Keratinocyte (primary cell): ENCODE measurements at regions not wholly inside any gene's neighbourhood (a gene's known extent, or its start where the extent isn't known, plus 50 kb on each side); places are given as distances from the start of the nearest gene placed in this dataset.

Experiments
- DNase-seq: peaks from one replicate; pipeline ENCODE4 v3.0.0-alpha.2; 2011; ENCODE audit warnings: low read depth, missing footprints, low spot score
- FAIRE-seq: peaks from 2 replicates; lab custom pipeline; 2011; peaks lifted over from hg19 to GRCh38; lab: Jason Lieb, UNC
- H2AFZ ChIP-seq: 2 replicates; pipeline ENCODE4 v1.6.0; 2012; ENCODE audit warnings: low read length, control low read depth, inconsistent platforms; ENCODE audit not compliant: control insufficient read depth
- H3K27ac ChIP-seq: 2 replicates; pipeline ENCODE4 v1.5.1; 2011; ENCODE audit warnings: low read length; ENCODE audit not compliant: control insufficient read depth, insufficient read depth
- H3K27me3 ChIP-seq: 3 replicates; pipeline ENCODE4 v1.6.0; 2011; ENCODE audit warnings: low read length; ENCODE audit not compliant: control insufficient read depth, insufficient read depth; ENCODE audit errors: extremely low read depth
- H3K36me3 ChIP-seq, 2 experiments: 2 replicates in 1 of 2; 3 replicates in 1 of 2; pipeline ENCODE4 v1.5.1; 2011; ENCODE audit warnings: low read length in 2 of 2, mild to moderate bottlenecking in 1 of 2; ENCODE audit not compliant: control insufficient read depth in 2 of 2, insufficient read depth in 2 of 2; ENCODE audit errors: extremely low read depth in 1 of 2
- H3K4me1 ChIP-seq: 3 replicates; pipeline ENCODE4 v1.5.1; 2011; ENCODE audit warnings: low read length; ENCODE audit not compliant: control insufficient read depth, insufficient read depth; ENCODE audit errors: extremely low read depth
- H3K4me2 ChIP-seq: 3 replicates; pipeline ENCODE4 v1.6.0; 2011; ENCODE audit warnings: low read depth, low read length; ENCODE audit not compliant: control insufficient read depth, insufficient read depth; ENCODE audit errors: extremely low read depth
- H3K4me3 ChIP-seq, 3 experiments: fragments of 200-600 bp in 1 of 3; sonication (generic) in 1 of 3; 2 replicates in 2 of 3; 3 replicates in 1 of 3; pipeline ENCODE4 v1.5.1; 2011 to 2016; ENCODE audit warnings: low read length in 3 of 3, mild to moderate bottlenecking in 3 of 3, control low read depth in 2 of 3, inconsistent platforms in 1 of 3, low read depth in 1 of 3, mixed read lengths in 1 of 3, mixed run types in 1 of 3, moderate library complexity in 1 of 3; ENCODE audit not compliant: control insufficient read depth in 2 of 3, insufficient read depth in 2 of 3; ENCODE audit errors: extremely low read depth in 1 of 3
- H3K79me2 ChIP-seq: 2 replicates; pipeline ENCODE4 v1.6.0; 2012; ENCODE audit warnings: low read length; ENCODE audit not compliant: control insufficient read depth, insufficient read depth
- H3K9ac ChIP-seq: 3 replicates; pipeline ENCODE4 v1.6.0; 2011; ENCODE audit warnings: low read length; ENCODE audit not compliant: control insufficient read depth, insufficient read depth; ENCODE audit errors: extremely low read depth
- H3K9me1 ChIP-seq: 3 replicates; pipeline ENCODE4 v1.6.0; 2011; ENCODE audit warnings: low read length; ENCODE audit not compliant: control insufficient read depth, insufficient read depth; ENCODE audit errors: extremely low read depth
- H3K9me3 ChIP-seq: 2 replicates; pipeline ENCODE4 v1.5.1; 2012; ENCODE audit warnings: low read depth, low read length; ENCODE audit not compliant: control insufficient read depth
- H4K20me1 ChIP-seq: 3 replicates; pipeline ENCODE4 v1.6.0; 2011; ENCODE audit warnings: low read length; ENCODE audit not compliant: control insufficient read depth, insufficient read depth; ENCODE audit errors: extremely low read depth
- EZH2 ChIP-seq: IDR thresholded peaks from one replicate; pipeline ENCODE4 v1.6.1; 2012; ENCODE audit warnings: inconsistent platforms, mild to moderate bottlenecking, low read length, moderate library complexity
- dilution Hi-C: fragments of 300-500 bp; cut with MboI; formaldehyde crosslinking; loops from one replicate; pipeline ENCODE4 v1.7.0; 2020; ENCODE audit warnings: low sequenced_read_pairs; ENCODE audit not compliant: extremely low pct_ligation_motif_present
- TF ChIP-seq, protein P1 (sequence below), 3 experiments: IDR thresholded peaks in 1 of 3; conservative IDR thresholded peaks in 1 of 3; optimal IDR thresholded peaks in 1 of 3; 2 replicates in 2 of 3; 3 replicates in 1 of 3; pipeline versions ENCODE3 to v1.5.1; 2011; ENCODE audit warnings: low read length in 3 of 3, mild to moderate bottlenecking in 3 of 3, moderate library complexity in 2 of 3, control low read depth in 1 of 3, inconsistent platforms in 1 of 3; ENCODE audit not compliant: insufficient read depth in 2 of 3; ENCODE audit errors: extremely low read depth in 1 of 3

DNA sequence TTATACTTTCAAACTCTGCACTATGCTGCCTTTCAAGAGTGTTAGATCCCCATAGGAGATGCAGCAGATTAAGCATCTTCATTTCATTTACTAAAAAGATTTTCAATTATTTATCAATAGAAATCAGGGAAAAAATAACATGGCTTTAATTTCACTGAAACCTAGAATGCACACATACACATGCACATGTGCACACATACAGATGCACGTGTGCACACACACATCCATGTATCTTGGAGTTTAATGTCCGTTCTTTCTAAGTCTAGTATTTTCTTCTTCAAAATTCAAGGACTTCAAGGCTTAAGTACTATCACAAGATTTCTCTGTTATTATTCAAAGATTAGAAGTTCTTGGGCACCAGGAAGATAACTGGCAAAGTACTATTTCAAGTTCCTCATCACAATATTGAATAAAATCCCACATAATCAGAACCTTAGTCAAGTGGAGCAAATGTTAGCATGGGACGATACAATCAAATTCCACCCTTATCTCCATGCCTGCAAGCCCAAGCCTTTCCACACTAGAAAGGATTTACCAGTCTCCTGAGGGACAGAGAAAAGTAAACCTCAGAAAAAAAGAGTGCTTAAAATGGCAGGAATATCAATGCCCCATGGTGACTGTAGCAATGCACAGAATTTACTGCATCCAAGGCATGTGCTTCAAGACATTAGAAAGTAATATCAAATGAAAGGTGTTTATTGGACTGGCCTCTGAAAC lies 494.4 kb downstream of the XPNPEP1 start:
- Histone ChIP-seq H3K36me3 (no peaks in the 10 kb centered on the region), H3K79me2 (no peaks in the 10 kb centered on the region), H3K4me3 (no peak overlapping the region), H4K20me1 (no peaks in the 10 kb centered on the region), H3K27ac (no peak overlapping the region), H3K9me1 (no peaks in the 10 kb centered on the region), H3K27me3 (no peaks in the 10 kb centered on the region), H3K9ac (no peak overlapping the region), H3K4me2 (no peak overlapping the region), H3K9me3 (no peaks in the 10 kb centered on the region), H3K4me1 (no peaks in the 10 kb centered on the region), H2AFZ (no peak overlapping the region)
- TF ChIP-seq EZH2 = no peak
- TF ChIP-seq, protein P1, sequence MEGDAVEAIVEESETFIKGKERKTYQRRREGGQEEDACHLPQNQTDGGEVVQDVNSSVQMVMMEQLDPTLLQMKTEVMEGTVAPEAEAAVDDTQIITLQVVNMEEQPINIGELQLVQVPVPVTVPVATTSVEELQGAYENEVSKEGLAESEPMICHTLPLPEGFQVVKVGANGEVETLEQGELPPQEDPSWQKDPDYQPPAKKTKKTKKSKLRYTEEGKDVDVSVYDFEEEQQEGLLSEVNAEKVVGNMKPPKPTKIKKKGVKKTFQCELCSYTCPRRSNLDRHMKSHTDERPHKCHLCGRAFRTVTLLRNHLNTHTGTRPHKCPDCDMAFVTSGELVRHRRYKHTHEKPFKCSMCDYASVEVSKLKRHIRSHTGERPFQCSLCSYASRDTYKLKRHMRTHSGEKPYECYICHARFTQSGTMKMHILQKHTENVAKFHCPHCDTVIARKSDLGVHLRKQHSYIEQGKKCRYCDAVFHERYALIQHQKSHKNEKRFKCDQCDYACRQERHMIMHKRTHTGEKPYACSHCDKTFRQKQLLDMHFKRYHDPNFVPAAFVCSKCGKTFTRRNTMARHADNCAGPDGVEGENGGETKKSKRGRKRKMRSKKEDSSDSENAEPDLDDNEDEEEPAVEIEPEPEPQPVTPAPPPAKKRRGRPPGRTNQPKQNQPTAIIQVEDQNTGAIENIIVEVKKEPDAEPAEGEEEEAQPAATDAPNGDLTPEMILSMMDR (optimal IDR thresholded peaks at IDR 0.05 in 1 of 3, IDR thresholded peaks at IDR 0.05 in 1 of 3, conservative IDR thresholded peaks at IDR 0.05 in 1 of 3; ENCODE audit: extremely low read depth in 1 of 3, insufficient read depth in 2 of 3, low read length in 3 of 3) = no peak
- dilution Hi-C loops = no loop called here
- no peak for DNase-seq
- FAIRE-seq = no peak

DNA sequence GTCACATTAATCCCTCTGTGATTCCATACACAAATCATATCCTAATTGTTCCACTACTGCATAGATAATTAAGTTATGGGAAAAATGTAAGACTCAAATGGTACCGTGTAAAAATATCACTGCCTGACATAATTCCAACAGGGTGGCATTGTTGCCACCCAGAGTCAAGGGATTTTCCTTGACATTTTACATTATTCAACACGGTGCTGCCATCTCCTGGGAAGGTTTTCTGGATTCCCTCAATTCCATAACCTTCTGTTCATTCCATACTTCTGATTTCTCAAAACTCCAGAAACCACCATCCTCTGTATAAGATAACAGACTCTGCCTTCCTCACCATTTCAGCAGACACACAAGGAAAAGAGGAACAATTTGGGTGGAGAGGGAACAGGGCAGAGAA lies 495.9 kb downstream of the XPNPEP1 start:
- Histone ChIP-seq H3K27me3 (no peaks in the 10 kb centered on the region), H3K79me2 (no peaks in the 10 kb centered on the region), H3K27ac (no peak overlapping the region), H3K4me2 (no peak overlapping the region), H4K20me1 (no peaks in the 10 kb centered on the region), H3K36me3 (no peaks in the 10 kb centered on the region), H2AFZ (no peak overlapping the region), H3K4me1 (no peaks in the 10 kb centered on the region), H3K9me1 (no peaks in the 10 kb centered on the region), H3K4me3 (no peak overlapping the region), H3K9me3 (no peaks in the 10 kb centered on the region), H3K9ac (no peak overlapping the region)
- dilution Hi-C loops = no loop called here
- TF ChIP-seq, protein P1 (optimal IDR thresholded peaks at IDR 0.05 in 1 of 3, IDR thresholded peaks at IDR 0.05 in 1 of 3, conservative IDR thresholded peaks at IDR 0.05 in 1 of 3; ENCODE audit: extremely low read depth in 1 of 3, insufficient read depth in 2 of 3, low read length in 3 of 3) = no peak
- no peak for TF ChIP-seq EZH2
- FAIRE-seq = no peak
- no peak for DNase-seq
